ENCODE measurements at regions not wholly inside any gene's neighbourhood (a gene's known extent, or its start where the extent isn't known, plus 50 kb on each side); places are given as distances from the start of the nearest gene placed in this dataset.
A peak's percentile ranks its signal among the peaks of the same experiment; 100 is the strongest.

- ATAC-seq (ENCODE audit: insufficient read depth, low read depth), result no peak
- no peak overlapping the region for H3K9ac ChIP-seq (ENCODE audit: low read depth, low read length)
- DNase-seq, result no peak
- peaks cover 3% of the 10 kb centered on the region; the same call in 1 of the 2 replicates for H3K4me1 ChIP-seq (ENCODE audit: insufficient read depth, low read length)
- H3K79me2 ChIP-seq (ENCODE audit: insufficient read depth, low read length), result no peaks in the 10 kb centered on the region
- H3K27ac ChIP-seq (ENCODE audit: low read length), result no peak overlapping the region
- H2AFZ ChIP-seq (ENCODE audit: low read depth, low read length), result no peak overlapping the region
- H3K36me3 ChIP-seq (ENCODE audit: insufficient read depth, low read length), result no peaks in the 10 kb centered on the region
- H3K4me3 ChIP-seq (ENCODE audit: low read depth in 1 of 2, low read length in 2 of 2), result no peak overlapping the region
- H4K20me1 ChIP-seq (ENCODE audit: insufficient read depth, low read length), result no peaks in the 10 kb centered on the region
- TF ChIP-seq, protein P1, sequence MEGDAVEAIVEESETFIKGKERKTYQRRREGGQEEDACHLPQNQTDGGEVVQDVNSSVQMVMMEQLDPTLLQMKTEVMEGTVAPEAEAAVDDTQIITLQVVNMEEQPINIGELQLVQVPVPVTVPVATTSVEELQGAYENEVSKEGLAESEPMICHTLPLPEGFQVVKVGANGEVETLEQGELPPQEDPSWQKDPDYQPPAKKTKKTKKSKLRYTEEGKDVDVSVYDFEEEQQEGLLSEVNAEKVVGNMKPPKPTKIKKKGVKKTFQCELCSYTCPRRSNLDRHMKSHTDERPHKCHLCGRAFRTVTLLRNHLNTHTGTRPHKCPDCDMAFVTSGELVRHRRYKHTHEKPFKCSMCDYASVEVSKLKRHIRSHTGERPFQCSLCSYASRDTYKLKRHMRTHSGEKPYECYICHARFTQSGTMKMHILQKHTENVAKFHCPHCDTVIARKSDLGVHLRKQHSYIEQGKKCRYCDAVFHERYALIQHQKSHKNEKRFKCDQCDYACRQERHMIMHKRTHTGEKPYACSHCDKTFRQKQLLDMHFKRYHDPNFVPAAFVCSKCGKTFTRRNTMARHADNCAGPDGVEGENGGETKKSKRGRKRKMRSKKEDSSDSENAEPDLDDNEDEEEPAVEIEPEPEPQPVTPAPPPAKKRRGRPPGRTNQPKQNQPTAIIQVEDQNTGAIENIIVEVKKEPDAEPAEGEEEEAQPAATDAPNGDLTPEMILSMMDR (IDR thresholded peaks at IDR 0.05; ENCODE audit: borderline replicate concordance, extremely low read depth, low read length, poor library complexity, severe bottlenecking), result no peak
- TF ChIP-seq EZH2 (IDR thresholded peaks at IDR 0.05; ENCODE audit: borderline replicate concordance, low read depth, low read length, severe bottlenecking), result no peak
- H3K4me2 ChIP-seq (ENCODE audit: insufficient read depth, low read length), result no peak overlapping the region
- no peaks in the 10 kb centered on the region for H3K27me3 ChIP-seq (ENCODE audit: insufficient read depth, low read length, poor library complexity)
- no peaks in the 10 kb centered on the region for H3K9me3 ChIP-seq (ENCODE audit: insufficient read depth, low read length, severe bottlenecking)
Measured at GRCh38 chr14:28052251-28052650, 714.3 kb upstream of the FOXG1 start.

GRCh38 chr14:28055008-28055407 lies 711.6 kb upstream of the FOXG1 start:
- no peak overlapping the region for H3K9ac ChIP-seq (ENCODE audit: low read depth, low read length)
- DNase-seq (no peak), ATAC-seq (ENCODE audit: insufficient read depth, low read depth) (no peak)
- H3K79me2 ChIP-seq (ENCODE audit: insufficient read depth, low read length), result no peaks in the 10 kb centered on the region
- no peak for TF ChIP-seq EZH2 (IDR thresholded peaks at IDR 0.05; ENCODE audit: borderline replicate concordance, low read depth, low read length, severe bottlenecking)
- TF ChIP-seq, protein P1 (IDR thresholded peaks at IDR 0.05; ENCODE audit: borderline replicate concordance, extremely low read depth, low read length, poor library complexity, severe bottlenecking), result no peak
- no peaks in the 10 kb centered on the region for H4K20me1 ChIP-seq (ENCODE audit: insufficient read depth, low read length)
- H3K4me2 ChIP-seq (ENCODE audit: insufficient read depth, low read length), result no peak overlapping the region
- no peaks in the 10 kb centered on the region for H3K27me3 ChIP-seq (ENCODE audit: insufficient read depth, low read length, poor library complexity)
- no peaks in the 10 kb centered on the region for H3K36me3 ChIP-seq (ENCODE audit: insufficient read depth, low read length)
- H3K4me3 ChIP-seq (ENCODE audit: low read depth in 1 of 2, low read length in 2 of 2), result no peak overlapping the region
- H2AFZ ChIP-seq (ENCODE audit: low read depth, low read length), result no peak overlapping the region
- H3K4me1 ChIP-seq (ENCODE audit: insufficient read depth, low read length), result peaks cover 12% of the 10 kb centered on the region
- H3K9me3 ChIP-seq (ENCODE audit: insufficient read depth, low read length, severe bottlenecking), result no peaks in the 10 kb centered on the region
- H3K27ac ChIP-seq (ENCODE audit: low read length), result no peak overlapping the region

- Histone ChIP-seq H3K27ac (ENCODE audit: low read length) (peak overlapping the region; percentile 67), H2AFZ (ENCODE audit: low read depth, low read length) (peak overlapping the region; percentile 80), H3K36me3 (ENCODE audit: insufficient read depth, low read length) (no peaks in the 10 kb centered on the region), H3K4me3 (ENCODE audit: low read depth in 1 of 2, low read length in 2 of 2) (peak overlapping the region in 1 of 2 experiments; percentile 48; a peak in 2 of 4 replicates), H3K4me2 (ENCODE audit: insufficient read depth, low read length) (peak overlapping the region; percentile 65), H3K4me1 (ENCODE audit: insufficient read depth, low read length) (peaks cover 12% of the 10 kb centered on the region), H3K79me2 (ENCODE audit: insufficient read depth, low read length) (no peaks in the 10 kb centered on the region), H3K9ac (ENCODE audit: low read depth, low read length) (peak overlapping the region; percentile 25; the same call in 1 of the 2 replicates), H4K20me1 (ENCODE audit: insufficient read depth, low read length) (no peaks in the 10 kb centered on the region), H3K27me3 (ENCODE audit: insufficient read depth, low read length, poor library complexity) (no peaks in the 10 kb centered on the region), H3K9me3 (ENCODE audit: insufficient read depth, low read length, severe bottlenecking) (no peaks in the 10 kb centered on the region)
- TF ChIP-seq EZH2 (IDR thresholded peaks at IDR 0.05; ENCODE audit: borderline replicate concordance, low read depth, low read length, severe bottlenecking), result no peak
- TF ChIP-seq, protein P1 (IDR thresholded peaks at IDR 0.05; ENCODE audit: borderline replicate concordance, extremely low read depth, low read length, poor library complexity, severe bottlenecking), result no peak
- peak; percentile 76 for ATAC-seq (ENCODE audit: insufficient read depth, low read depth)
- DNase-seq, result peak; percentile 3
Measured at GRCh38 chr14:28057359-28058296, 709.0 kb upstream of the FOXG1 start.
